GM04503 (cell line): ENCODE measurements at regions not wholly inside any gene's neighbourhood (a gene's known extent, or its start where the extent isn't known, plus 50 kb on each side); places are given as distances from the start of the nearest gene placed in this dataset.

ENCODE experiments used
- DNase-seq: peaks from one replicate; pipeline ENCODE4 v3.0.0-alpha.2; 2012; ENCODE audit warnings: low read depth

- DNase-seq: no peak
Measured at GRCh38 chr13:87344176-87344575, 327.0 kb upstream of the SLITRK5 start.

GRCh38 chr13:87355451-87355850 lies 315.7 kb upstream of the SLITRK5 start:
- no peak for DNase-seq

DNA sequence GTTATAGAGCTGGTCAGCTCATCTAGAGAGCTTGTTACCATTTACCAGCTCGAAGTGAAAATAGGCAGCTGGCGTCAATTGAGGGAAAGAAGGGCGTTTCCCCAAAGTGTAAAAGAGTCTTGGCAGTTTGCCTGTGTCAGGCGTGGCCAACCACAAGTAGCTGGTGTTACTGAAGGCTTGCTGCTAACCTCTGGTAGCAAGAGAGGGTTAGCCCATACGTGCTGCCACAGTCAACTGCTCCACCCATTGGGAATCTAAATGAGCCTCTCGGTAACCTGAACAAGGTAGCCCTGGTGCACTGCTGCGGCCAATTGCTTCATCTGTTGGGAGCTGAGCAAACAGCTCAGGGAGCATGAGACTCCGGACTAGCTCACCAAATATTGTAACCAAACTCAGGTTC lies 314.9 kb upstream of the SLITRK5 start:
- DNase-seq: no peak

- no peak for DNase-seq
Measured at GRCh38 chr13:87358319-87358718, 312.9 kb upstream of the SLITRK5 start.

GRCh38 chr13:87361216-87361615 lies 310.0 kb upstream of the SLITRK5 start:
- DNase-seq: no peak

DNA sequence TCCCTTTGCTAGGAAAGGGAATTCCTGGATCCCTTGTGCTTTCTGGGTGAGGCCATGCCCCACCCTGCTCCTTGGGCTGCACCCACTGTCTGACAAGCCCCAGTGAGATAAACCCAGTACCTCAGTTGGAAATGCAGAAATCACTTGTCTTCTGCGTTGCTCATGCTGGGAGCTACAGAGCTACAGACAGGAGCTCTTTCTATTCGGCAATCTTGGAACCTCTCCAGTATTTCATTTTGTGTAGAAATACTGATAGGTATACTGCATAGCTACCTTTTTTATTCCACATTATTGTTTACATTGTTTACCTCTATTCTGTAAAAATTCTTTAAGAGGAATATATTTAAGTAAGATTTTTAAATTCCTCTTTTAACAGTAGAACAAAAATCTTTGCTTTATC lies 302.5 kb upstream of the SLITRK5 start:
- no peak for DNase-seq

- no peak for DNase-seq
Measured at GRCh38 chr13:87376081-87376480, 295.1 kb upstream of the SLITRK5 start.

- DNase-seq: no peak
Measured at GRCh38 chr13:87384099-87384498, 287.1 kb upstream of the SLITRK5 start.

DNA sequence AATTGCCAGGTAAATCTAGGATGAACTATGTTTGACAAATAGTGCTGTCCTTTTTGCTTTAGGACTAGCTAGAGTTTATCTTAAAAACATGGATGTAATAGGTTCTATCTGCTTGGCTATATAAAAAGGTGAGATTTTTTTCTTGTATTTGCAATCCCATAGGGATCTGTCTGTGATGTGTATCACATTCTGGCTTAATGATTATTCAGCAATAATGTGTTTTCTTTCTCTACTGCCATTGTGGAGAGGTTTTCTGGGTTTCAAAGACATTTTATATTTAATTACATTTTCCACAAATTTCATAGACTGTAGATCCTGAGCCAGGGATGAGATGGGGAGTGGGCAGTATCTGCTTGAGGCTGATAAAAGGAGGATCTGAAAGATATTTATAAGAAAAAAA lies 277.8 kb upstream of the SLITRK5 start:
- DNase-seq: no peak

DNA sequence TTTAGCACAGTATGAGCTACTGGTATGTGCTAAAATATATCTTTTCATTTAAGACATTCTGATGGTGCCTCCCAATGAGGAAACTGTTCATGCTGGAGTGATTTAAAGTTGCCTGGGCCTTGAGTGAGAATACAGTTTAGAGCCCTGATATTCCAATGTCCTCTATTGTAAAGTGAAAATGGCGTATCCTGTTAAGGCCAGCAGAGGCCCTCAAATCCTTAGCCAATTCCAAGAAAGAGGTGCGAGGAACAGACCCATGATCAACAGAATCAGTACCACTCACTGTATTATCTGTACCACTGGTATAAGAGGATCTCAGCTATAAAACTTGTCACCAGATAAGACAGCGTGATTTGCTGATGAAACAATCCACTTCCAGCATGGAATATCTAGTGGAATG lies 273.1 kb upstream of the SLITRK5 start:
- DNase-seq: no peak

- no peak for DNase-seq
Measured at GRCh38 chr13:87403748-87404432, 267.3 kb upstream of the SLITRK5 start.

- no peak for DNase-seq
Measured at GRCh38 chr13:87426742-87427141, 244.4 kb upstream of the SLITRK5 start.

DNA sequence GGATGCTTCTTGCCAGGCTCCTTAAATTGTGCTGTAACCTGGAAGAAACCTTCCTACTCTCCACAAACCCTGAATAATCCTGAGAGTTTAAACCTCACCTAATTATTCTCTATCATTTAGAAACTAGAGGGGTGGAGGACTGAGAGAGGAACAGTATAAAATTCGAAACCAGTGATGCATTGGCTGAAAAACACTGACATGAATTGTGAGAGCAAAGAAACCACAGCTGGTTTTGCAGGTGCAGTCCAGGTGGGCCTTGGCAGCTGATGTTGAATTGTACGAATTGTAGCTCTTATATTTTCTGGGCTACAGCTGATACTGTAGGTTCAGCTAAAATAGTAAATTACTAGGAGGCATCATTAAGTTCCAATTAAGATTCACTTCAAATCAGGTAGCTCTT lies 227.0 kb upstream of the SLITRK5 start:
- DNase-seq: no peak

DNA sequence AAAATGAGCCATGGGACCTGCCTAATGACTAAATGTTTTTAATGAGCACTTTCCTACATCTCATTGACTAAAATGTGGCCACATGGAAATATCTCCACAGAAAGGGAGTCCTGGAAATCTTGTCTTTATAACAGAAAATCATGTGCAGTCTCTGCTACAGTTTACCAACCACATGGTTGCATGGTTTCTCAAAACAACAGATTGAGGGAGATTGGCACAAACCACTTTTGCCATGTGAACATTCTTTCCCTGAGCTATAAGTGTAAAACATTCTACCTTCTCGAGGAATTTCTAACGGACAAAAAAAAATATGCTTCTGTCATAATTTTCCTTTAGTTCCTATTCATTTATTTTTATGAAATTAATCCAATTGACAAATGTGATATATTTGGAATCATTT lies 218.9 kb upstream of the SLITRK5 start:
- no peak for DNase-seq

GRCh38 chr13:87453244-87453643 lies 217.9 kb upstream of the SLITRK5 start:
- DNase-seq: no peak

GRCh38 chr13:87459419-87459818 lies 211.8 kb upstream of the SLITRK5 start:
- DNase-seq: no peak

GRCh38 chr13:87497426-87497825 lies 173.7 kb upstream of the SLITRK5 start:
- DNase-seq: no peak

- DNase-seq: no peak
Measured at GRCh38 chr13:87498681-87499080, 172.5 kb upstream of the SLITRK5 start.

- no peak for DNase-seq
Measured at GRCh38 chr13:87524775-87525174, 146.4 kb upstream of the SLITRK5 start.

DNA sequence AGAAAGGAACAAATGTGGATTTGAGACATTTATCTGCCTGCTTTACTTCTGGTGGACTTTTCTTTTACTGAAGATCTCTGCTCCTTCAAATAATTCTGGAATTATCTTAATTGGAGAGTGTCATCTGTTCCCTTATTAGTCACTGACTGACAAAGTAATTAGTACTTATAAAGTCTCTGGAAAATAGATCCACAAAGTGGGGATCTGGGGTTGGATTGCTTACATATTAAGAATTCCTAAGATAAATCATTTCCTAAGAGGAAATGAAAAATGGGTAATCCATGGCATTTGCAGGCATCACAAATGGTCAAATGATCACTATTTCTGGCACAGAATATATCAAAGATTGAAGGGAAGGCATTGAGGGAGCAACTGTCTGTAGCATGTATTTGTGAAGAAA lies 137.4 kb upstream of the SLITRK5 start:
- no peak for DNase-seq

- no peak for DNase-seq
Measured at GRCh38 chr13:87535911-87536310, 135.3 kb upstream of the SLITRK5 start.

- DNase-seq: no peak
Measured at GRCh38 chr13:87536499-87536898, 134.7 kb upstream of the SLITRK5 start.

- DNase-seq: no peak
Measured at GRCh38 chr13:87536899-87537298, 134.3 kb upstream of the SLITRK5 start.

DNA sequence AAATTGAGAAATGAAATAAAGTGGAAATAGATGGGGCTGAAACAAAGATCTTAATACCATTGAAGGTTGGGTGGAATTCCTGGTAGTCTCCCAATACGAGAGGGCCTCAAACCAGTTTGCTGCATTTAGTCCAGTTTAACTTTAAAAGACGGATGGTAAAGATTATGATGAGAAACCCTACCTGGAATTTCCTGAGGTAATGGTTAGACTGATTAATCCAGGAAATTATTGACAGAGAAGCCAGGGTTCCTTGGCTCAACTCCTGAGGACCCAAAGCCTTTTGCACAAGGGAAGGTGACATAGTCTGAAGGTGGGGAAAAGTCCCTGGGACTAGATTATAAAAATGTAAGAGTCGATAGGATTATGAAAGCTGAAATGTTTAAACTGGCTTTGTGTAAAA lies 133.2 kb upstream of the SLITRK5 start:
- no peak for DNase-seq
